ENCODE measurements at regions not wholly inside any gene's neighbourhood (a gene's known extent, or its start where the extent isn't known, plus 50 kb on each side); places are given as distances from the start of the nearest gene placed in this dataset.

GRCh38 chr2:59077981-59078531, 836.9 kb upstream of the FANCL start:
- no peak for DNase-seq (ENCODE audit: low read depth)
- TF ChIP-seq CTCF (conservative IDR thresholded peaks at IDR 0.05; ENCODE audit: low read depth, low read length) = no peak
- H3K4me3 ChIP-seq (ENCODE audit: low read length) = no peak overlapping the region

- no peak for TF ChIP-seq CTCF (conservative IDR thresholded peaks at IDR 0.05; ENCODE audit: low read depth, low read length)
- DNase-seq (ENCODE audit: low read depth) = no peak
- H3K4me3 ChIP-seq (ENCODE audit: low read length) = no peak overlapping the region
Measured at GRCh38 chr2:59077026-59077725, 836.1 kb upstream of the FANCL start.

GRCh38 chr2:59076079-59076619, 835.0 kb upstream of the FANCL start:
- TF ChIP-seq CTCF (conservative IDR thresholded peaks at IDR 0.05; ENCODE audit: low read depth, low read length) = no peak
- H3K4me3 ChIP-seq (ENCODE audit: low read length) = no peak overlapping the region
- no peak for DNase-seq (ENCODE audit: low read depth)

GRCh38 chr2:59074071-59074470, 832.9 kb upstream of the FANCL start:
- no peak overlapping the region for H3K4me3 ChIP-seq (ENCODE audit: low read length)
- DNase-seq (ENCODE audit: low read depth) = no peak
- TF ChIP-seq CTCF (conservative IDR thresholded peaks at IDR 0.05; ENCODE audit: low read depth, low read length) = no peak

GRCh38 chr2:59073286-59073685, 832.2 kb upstream of the FANCL start:
- TF ChIP-seq CTCF (conservative IDR thresholded peaks at IDR 0.05; ENCODE audit: low read depth, low read length) = no peak
- H3K4me3 ChIP-seq (ENCODE audit: low read length) = no peak overlapping the region

GRCh38 chr2:59068255-59068654, 827.1 kb upstream of the FANCL start:
- no peak overlapping the region for H3K4me3 ChIP-seq (ENCODE audit: low read length)
- TF ChIP-seq CTCF (conservative IDR thresholded peaks at IDR 0.05; ENCODE audit: low read depth, low read length) = no peak
- no peak for DNase-seq (ENCODE audit: low read depth)

More at GRCh38 chr2:59073286-59073685, 832.2 kb upstream of the FANCL start:
- no peak for DNase-seq (ENCODE audit: low read depth)

All from retinal pigment epithelial cell (primary cell).